PFSK-1 (cell line): ENCODE measurements at regions not wholly inside any gene's neighbourhood (a gene's known extent, or its start where the extent isn't known, plus 50 kb on each side); places are given as distances from the start of the nearest gene placed in this dataset.

Experiments
- FOXP2 ChIP-seq: optimal IDR thresholded peaks from 2 replicates; pipeline ENCODE3; 2011; ENCODE audit warnings: borderline replicate concordance, control low read depth, inconsistent platforms; ENCODE audit not compliant: insufficient read depth; ENCODE audit errors: extremely low read length, extremely low read depth
- POLR2AphosphoS5 ChIP-seq: IDR thresholded peaks from 2 replicates; pipeline ENCODE4 v1.6.1; 2012; ENCODE audit warnings: low read depth, mild to moderate bottlenecking, control low read depth, low read length, moderate library complexity
- REST ChIP-seq, 2 experiments: IDR thresholded peaks; 2 replicates each; pipeline versions ENCODE4 v1.6.1 to v1.8.0; 2011 to 2012; ENCODE audit warnings: low read depth in 2 of 2, low read length in 2 of 2, control low read depth in 1 of 2, inconsistent platforms in 1 of 2, mild to moderate bottlenecking in 1 of 2, moderate library complexity in 1 of 2; ENCODE audit not compliant: insufficient read depth in 1 of 2
- SIN3A ChIP-seq: IDR thresholded peaks from 2 replicates; pipeline ENCODE4 v1.6.1; 2012; ENCODE audit warnings: mild to moderate bottlenecking, low read length, moderate library complexity, borderline replicate concordance; ENCODE audit not compliant: insufficient read depth
- TAF1 ChIP-seq: IDR thresholded peaks from 2 replicates; pipeline ENCODE4 v1.6.1; 2012; ENCODE audit warnings: low read length, control low read depth, borderline replicate concordance; ENCODE audit not compliant: insufficient read depth

GRCh38 chr21:38989379-38989744, 183.6 kb downstream of the ETS2 start:
- no peak for TF ChIP-seq TAF1

- no peak for TF ChIP-seq POLR2AphosphoS5
- TF ChIP-seq TAF1 = no peak
- TF ChIP-seq FOXP2 = no peak
- TF ChIP-seq REST (IDR thresholded peaks at IDR 0.05; ENCODE audit: insufficient read depth in 1 of 2, low read depth in 2 of 2, low read length in 2 of 2) = no peak
- no peak for TF ChIP-seq SIN3A
Observed at GRCh38 chr21:38988509-38989378, 183.0 kb downstream of the ETS2 start.

GRCh38 chr21:38987633-38988508, 182.1 kb downstream of the ETS2 start:
- TF ChIP-seq FOXP2 (no peak), TAF1 (no peak), POLR2AphosphoS5 (no peak), REST (IDR thresholded peaks at IDR 0.05; ENCODE audit: insufficient read depth in 1 of 2, low read depth in 2 of 2, low read length in 2 of 2) (no peak), SIN3A (no peak)

GRCh38 chr21:38986806-38987632, 181.3 kb downstream of the ETS2 start:
- no peak for TF ChIP-seq SIN3A
- no peak for TF ChIP-seq TAF1
- TF ChIP-seq REST (IDR thresholded peaks at IDR 0.05; ENCODE audit: insufficient read depth in 1 of 2, low read depth in 2 of 2, low read length in 2 of 2) = no peak
- TF ChIP-seq FOXP2 = no peak
- no peak for TF ChIP-seq POLR2AphosphoS5

- TF ChIP-seq REST (IDR thresholded peaks at IDR 0.05; ENCODE audit: insufficient read depth in 1 of 2, low read depth in 2 of 2, low read length in 2 of 2) (no peak), SIN3A (no peak), FOXP2 (no peak), TAF1 (no peak), POLR2AphosphoS5 (no peak)
Observed at GRCh38 chr21:38986406-38986805, 180.7 kb downstream of the ETS2 start.
